CD4-positive, alpha-beta T cell (primary cell): ENCODE measurements at regions not wholly inside any gene's neighbourhood (a gene's known extent, or its start where the extent isn't known, plus 50 kb on each side); places are given as distances from the start of the nearest gene placed in this dataset.

ENCODE experiments used
- ATAC-seq: fragments of 200-7000 bp; cut with Tn5 transposase; one replicate; pipeline ENCODE4 v1.10.0; 2022; ENCODE audit warnings: mild to moderate bottlenecking; ENCODE audit not compliant: poor library complexity
- CTCF ChIA-PET: fragments of 350-600 bp; sonication (Branson Sonifier 250); formaldehyde crosslinking; loops from one replicate; lab custom pipeline; 2021; ENCODE audit warnings: antibody characterized with exemption, inconsistent platforms; lab: Charles Lee
- POLR2A ChIA-PET: fragments of 350-600 bp; sonication (Branson Sonifier 250); formaldehyde crosslinking; loops from one replicate; lab custom pipeline; 2021; ENCODE audit warnings: antibody characterized with exemption, inconsistent platforms; lab: Charles Lee
- DNase-seq, 14 experiments: peaks; one replicate each; pipeline ENCODE4 v3.0.0-alpha.2; 2013 to 2020; ENCODE audit warnings: mixed read lengths in 2 of 14
- H3K27ac ChIP-seq, 2 donors: one replicate each; pipeline versions ENCODE4 v1.5.1 to v1.7.0; 2013; ENCODE audit warnings: low read length in 2 of 2, low read depth in 1 of 2, mild to moderate bottlenecking in 1 of 2
- H3K27me3 ChIP-seq, 2 experiments: 1 replicate in 1 of 2; 2 replicates in 1 of 2; pipeline versions ENCODE4 v1.6.1 to v1.7.0; 2013; ENCODE audit warnings: low read length in 2 of 2, control low read depth in 1 of 2, mild to moderate bottlenecking in 1 of 2, moderate library complexity in 1 of 2; ENCODE audit not compliant: insufficient read depth in 2 of 2, control insufficient read depth in 1 of 2
- H3K36me3 ChIP-seq: one replicate; pipeline ENCODE4 v1.6.1; 2013; ENCODE audit warnings: low read length, control low read depth; ENCODE audit not compliant: insufficient read depth
- H3K4me1 ChIP-seq: one replicate; pipeline ENCODE4 v1.6.1; 2013; ENCODE audit warnings: low read length, control low read depth; ENCODE audit not compliant: insufficient read depth
- H3K4me3 ChIP-seq: one replicate; pipeline ENCODE4 v1.5.1; 2013; ENCODE audit warnings: mild to moderate bottlenecking, low read length, moderate library complexity
- H3K9me3 ChIP-seq, 2 experiments: 1 replicate in 1 of 2; 2 replicates in 1 of 2; pipeline versions ENCODE4 v1.6.1 to v1.7.0; 2013; ENCODE audit warnings: low read length in 2 of 2, mild to moderate bottlenecking in 2 of 2, control low read depth in 1 of 2, moderate library complexity in 1 of 2; ENCODE audit not compliant: control insufficient read depth in 1 of 2, insufficient read depth in 1 of 2
- H3K27ac Mint-ChIP-seq: one replicate; pipeline ENCODE4 v1.8.0; 2020; ENCODE audit warnings: mixed read lengths
- H3K27me3 Mint-ChIP-seq: one replicate; pipeline ENCODE4 v1.8.0; 2021; ENCODE audit warnings: mixed read lengths
- H3K36me3 Mint-ChIP-seq: one replicate; pipeline ENCODE4 v1.8.0; 2021; ENCODE audit warnings: low read depth, mixed read lengths
- H3K4me1 Mint-ChIP-seq: one replicate; pipeline ENCODE4 v1.8.0; 2021; ENCODE audit warnings: low read depth, mixed read lengths
- H3K4me3 Mint-ChIP-seq: one replicate; pipeline ENCODE4 v1.8.0; 2020; ENCODE audit warnings: mild to moderate bottlenecking, mixed read lengths
- H3K9me3 Mint-ChIP-seq: one replicate; pipeline ENCODE4 v1.8.0; 2020; ENCODE audit warnings: mixed read lengths
- CTCF ChIP-seq: fragments of 200-600 bp; IDR thresholded peaks from one replicate; pipeline ENCODE4 v1.8.0; 2022; ENCODE audit warnings: antibody characterized with exemption, mild to moderate bottlenecking
- intact Hi-C, 2 experiments: fragments of 100-400 bp; cut with DNase I in 1 of 2; cut with micrococcal nuclease in 1 of 2; formaldehyde crosslinking; loops; one replicate each; pipeline versions ENCODE4 v1.15.1 to v1.9.0; 2023 to 2025; cut with DNase I, micrococcal nuclease

- ChIA-PET CTCF (no interaction called here), POLR2A (no interaction called here)
- Histone ChIP-seq H3K4me1 (no peaks in the 10 kb centered on the region), H3K36me3 (no peaks in the 10 kb centered on the region), H3K4me3 (no peak overlapping the region), H3K27ac (no peak overlapping the region), H3K27me3 (no peaks in the 10 kb centered on the region), H3K9me3 (no peaks in the 10 kb centered on the region)
- no peak for TF ChIP-seq CTCF
- intact Hi-C loops: no loop called here
- no peaks in the 10 kb centered on the region for H3K4me1 Mint-ChIP-seq
- DNase-seq (no peak), ATAC-seq (no peak)
- H3K27me3 Mint-ChIP-seq: no peaks in the 10 kb centered on the region
- no peaks in the 10 kb centered on the region for H3K36me3 Mint-ChIP-seq
- no peak overlapping the region for H3K4me3 Mint-ChIP-seq
- peaks cover 2% of the 10 kb centered on the region for H3K9me3 Mint-ChIP-seq
- H3K27ac Mint-ChIP-seq: no peak overlapping the region
These were observed 146.9 kb downstream of the TFEC start for GRCh38 chr7:115883629-115884028.

GRCh38 chr7:115881476-115881875, 149.1 kb downstream of the TFEC start:
- Histone ChIP-seq H3K4me1 (no peaks in the 10 kb centered on the region), H3K27ac (no peak overlapping the region), H3K9me3 (no peaks in the 10 kb centered on the region), H3K36me3 (no peaks in the 10 kb centered on the region), H3K4me3 (no peak overlapping the region), H3K27me3 (no peaks in the 10 kb centered on the region)
- Mint-ChIP-seq H3K36me3 (no peaks in the 10 kb centered on the region), H3K4me1 (no peaks in the 10 kb centered on the region), H3K9me3 (no peaks in the 10 kb centered on the region), H3K4me3 (no peak overlapping the region), H3K27ac (no peak overlapping the region), H3K27me3 (no peaks in the 10 kb centered on the region)
- ChIA-PET POLR2A (no interaction called here), CTCF (no interaction called here)
- ATAC-seq: no peak
- no peak for DNase-seq
- intact Hi-C loops: no loop called here
- TF ChIP-seq CTCF: no peak

- Mint-ChIP-seq H3K27ac (no peak overlapping the region), H3K4me1 (no peaks in the 10 kb centered on the region), H3K9me3 (no peaks in the 10 kb centered on the region), H3K4me3 (no peak overlapping the region), H3K27me3 (no peaks in the 10 kb centered on the region), H3K36me3 (no peaks in the 10 kb centered on the region)
- H3K27me3 ChIP-seq: no peaks in the 10 kb centered on the region
- ATAC-seq (no peak), DNase-seq (no peak)
- TF ChIP-seq CTCF: no peak
- H3K4me3 ChIP-seq: no peak overlapping the region
- H3K4me1 ChIP-seq: no peaks in the 10 kb centered on the region
- no peak overlapping the region for H3K27ac ChIP-seq
- no peaks in the 10 kb centered on the region for H3K36me3 ChIP-seq
- POLR2A ChIA-PET: no interaction called here
- intact Hi-C loops: no loop called here
- no peaks in the 10 kb centered on the region for H3K9me3 ChIP-seq
- CTCF ChIA-PET: no interaction called here
These were observed 151.4 kb downstream of the TFEC start for GRCh38 chr7:115879171-115879570.
